DND-41 (cell line): ENCODE measurements at regions not wholly inside any gene's neighbourhood (a gene's known extent, or its start where the extent isn't known, plus 50 kb on each side); places are given as distances from the start of the nearest gene placed in this dataset.

Experiments
- ATAC-seq: fragments of 200-7000 bp; cut with Tn5 transposase; 3 replicates; pipeline ENCODE4 v1.9.1; 2021; ENCODE audit warnings: low read depth; ENCODE audit not compliant: insufficient read depth
- DNase-seq: peaks from one replicate; pipeline ENCODE4 v3.0.0-alpha.2; 2020
- H2AFZ ChIP-seq: 2 replicates; pipeline ENCODE4 v1.6.0; 2012; ENCODE audit warnings: low read depth, low read length
- H3K27ac ChIP-seq: 2 replicates; pipeline ENCODE4 v1.5.1; 2012; ENCODE audit warnings: low read length, inconsistent platforms
- H3K27me3 ChIP-seq: fragments of 200-600 bp; sonication (generic); 2 replicates; pipeline ENCODE4 v1.6.0; 2012; ENCODE audit warnings: low read length, mild to moderate bottlenecking, inconsistent platforms; ENCODE audit not compliant: insufficient read depth, poor library complexity
- H3K36me3 ChIP-seq: 2 replicates; pipeline ENCODE4 v1.5.1; 2012; ENCODE audit warnings: low read length, inconsistent platforms; ENCODE audit not compliant: insufficient read depth
- H3K4me1 ChIP-seq: 2 replicates; pipeline ENCODE4 v1.5.1; 2012; ENCODE audit warnings: mild to moderate bottlenecking, low read length; ENCODE audit not compliant: insufficient read depth
- H3K4me2 ChIP-seq: 2 replicates; pipeline ENCODE4 v1.6.0; 2012; ENCODE audit warnings: mild to moderate bottlenecking, moderate library complexity, low read length, inconsistent platforms; ENCODE audit not compliant: insufficient read depth
- H3K4me3 ChIP-seq, 2 experiments: fragments of 200-600 bp in 1 of 2; shearing (Covaris generic) in 1 of 2; 2 replicates each; pipeline ENCODE4 v1.5.1; 2012 to 2016; ENCODE audit warnings: inconsistent platforms in 2 of 2, low read length in 2 of 2, mild to moderate bottlenecking in 2 of 2, low read depth in 1 of 2, moderate library complexity in 1 of 2
- H3K79me2 ChIP-seq: 2 replicates; pipeline ENCODE4 v1.6.0; 2012; ENCODE audit warnings: low read length, inconsistent platforms; ENCODE audit not compliant: insufficient read depth
- H3K9ac ChIP-seq: 2 replicates; pipeline ENCODE4 v1.6.0; 2012; ENCODE audit warnings: low read depth, mild to moderate bottlenecking, inconsistent platforms, low read length, moderate library complexity
- H3K9me3 ChIP-seq: 2 replicates; pipeline ENCODE4 v1.5.1; 2012; ENCODE audit warnings: low read length, moderate library complexity, mild to moderate bottlenecking, inconsistent platforms; ENCODE audit not compliant: insufficient read depth, severe bottlenecking
- H4K20me1 ChIP-seq: 2 replicates; pipeline ENCODE4 v1.6.0; 2012; ENCODE audit warnings: low read length; ENCODE audit not compliant: insufficient read depth
- CTCF ChIP-seq: IDR thresholded peaks from 2 replicates; pipeline ENCODE4 v1.5.1; 2012; ENCODE audit warnings: borderline replicate concordance, low read length, moderate library complexity, mild to moderate bottlenecking; ENCODE audit not compliant: poor library complexity, severe bottlenecking; ENCODE audit errors: extremely low read depth
- EZH2 ChIP-seq: IDR thresholded peaks from 3 replicates; pipeline ENCODE4 v1.6.1; 2012; ENCODE audit warnings: borderline replicate concordance, low read depth, mild to moderate bottlenecking, moderate library complexity, low read length, inconsistent platforms; ENCODE audit not compliant: severe bottlenecking

GRCh38 chr4:189035091-189035490 lies 895.9 kb downstream of the TRIML1 start:
- H3K4me3 ChIP-seq = no peak overlapping the region
- H3K36me3 ChIP-seq = no peaks in the 10 kb centered on the region
- H3K27me3 ChIP-seq = no peaks in the 10 kb centered on the region
- no peak for TF ChIP-seq EZH2
- no peak for TF ChIP-seq CTCF
- ATAC-seq = no peak
- H4K20me1 ChIP-seq = no peaks in the 10 kb centered on the region
- no peak overlapping the region for H3K4me2 ChIP-seq
- no peak for DNase-seq
- no peak overlapping the region for H3K9ac ChIP-seq
- H3K4me1 ChIP-seq = no peaks in the 10 kb centered on the region
- no peak overlapping the region for H3K27ac ChIP-seq
- H3K9me3 ChIP-seq = peaks cover 5% of the 10 kb centered on the region
- H2AFZ ChIP-seq = no peak overlapping the region
- H3K79me2 ChIP-seq = no peaks in the 10 kb centered on the region

GRCh38 chr4:189035654-189036053 lies 896.4 kb downstream of the TRIML1 start:
- TF ChIP-seq EZH2 = no peak
- TF ChIP-seq CTCF = no peak
- Histone ChIP-seq H3K9me3 (peaks cover 6% of the 10 kb centered on the region), H4K20me1 (no peaks in the 10 kb centered on the region), H2AFZ (no peak overlapping the region), H3K4me3 (no peak overlapping the region), H3K79me2 (no peaks in the 10 kb centered on the region), H3K9ac (no peak overlapping the region), H3K4me1 (no peaks in the 10 kb centered on the region), H3K36me3 (no peaks in the 10 kb centered on the region), H3K27me3 (no peaks in the 10 kb centered on the region), H3K4me2 (no peak overlapping the region), H3K27ac (no peak overlapping the region)
- ATAC-seq = no peak
- DNase-seq = no peak

- Histone ChIP-seq H3K27ac (no peak overlapping the region), H3K79me2 (no peaks in the 10 kb centered on the region), H3K9ac (no peak overlapping the region), H2AFZ (no peak overlapping the region), H3K4me2 (no peak overlapping the region), H4K20me1 (no peaks in the 10 kb centered on the region), H3K4me3 (no peak overlapping the region), H3K9me3 (peaks cover 2% of the 10 kb centered on the region), H3K27me3 (no peaks in the 10 kb centered on the region), H3K4me1 (no peaks in the 10 kb centered on the region), H3K36me3 (no peaks in the 10 kb centered on the region)
- TF ChIP-seq EZH2 = no peak
- no peak for TF ChIP-seq CTCF
- DNase-seq (no peak), ATAC-seq (no peak)
Observed at GRCh38 chr4:189036906-189037305, 897.7 kb downstream of the TRIML1 start.

- no peaks in the 10 kb centered on the region for H3K36me3 ChIP-seq
- H3K79me2 ChIP-seq = no peaks in the 10 kb centered on the region
- H3K27ac ChIP-seq = no peak overlapping the region
- no peak overlapping the region for H2AFZ ChIP-seq
- DNase-seq = no peak
- TF ChIP-seq EZH2 = no peak
- TF ChIP-seq CTCF = no peak
- H3K4me3 ChIP-seq = no peak overlapping the region
- no peak overlapping the region for H3K4me2 ChIP-seq
- no peak overlapping the region for H3K9ac ChIP-seq
- no peaks in the 10 kb centered on the region for H3K27me3 ChIP-seq
- no peak for ATAC-seq
- H3K4me1 ChIP-seq = no peaks in the 10 kb centered on the region
- no peaks in the 10 kb centered on the region for H3K9me3 ChIP-seq
- no peaks in the 10 kb centered on the region for H4K20me1 ChIP-seq
Observed at GRCh38 chr4:189046642-189047041, 894.0 kb upstream of the FRG1 start.
